Astrocyte (in vitro differentiated cells and primary cell): ENCODE measurements at regions not wholly inside any gene's neighbourhood (a gene's known extent, or its start where the extent isn't known, plus 50 kb on each side); places are given as distances from the start of the nearest gene placed in this dataset.

Experiments
- DNase-seq: peaks from one replicate; pipeline ENCODE4 v3.0.0-alpha.2; 2010; ENCODE audit warnings: low read depth
- FAIRE-seq: peaks from 2 replicates; lab custom pipeline; 2011; peaks lifted over from hg19 to GRCh38; lab: Jason Lieb, UNC
- H2AFZ ChIP-seq: 2 replicates; pipeline ENCODE4 v1.6.0; 2012; ENCODE audit warnings: low read depth, low read length, inconsistent platforms
- H3K27ac ChIP-seq: 2 replicates; pipeline ENCODE4 v1.5.1; 2011; ENCODE audit warnings: low read depth, low read length, inconsistent platforms
- H3K27me3 ChIP-seq: 2 replicates; pipeline ENCODE4 v1.6.0; 2011; ENCODE audit warnings: low read length, inconsistent platforms; ENCODE audit not compliant: insufficient read depth
- H3K36me3 ChIP-seq: 2 replicates; pipeline ENCODE4 v1.5.1; 2011; ENCODE audit warnings: low read length, inconsistent platforms; ENCODE audit not compliant: insufficient read depth
- H3K4me1 ChIP-seq: 2 replicates; pipeline ENCODE4 v1.5.1; 2011; ENCODE audit warnings: low read length, inconsistent platforms; ENCODE audit not compliant: insufficient read depth
- H3K4me2 ChIP-seq: 2 replicates; pipeline ENCODE4 v1.6.0; 2012; ENCODE audit warnings: low read length, inconsistent platforms
- H3K4me3 ChIP-seq: 2 replicates; pipeline ENCODE4 v1.5.1; 2011; ENCODE audit warnings: low read depth, mild to moderate bottlenecking, low read length, inconsistent platforms; ENCODE audit not compliant: insufficient read depth
- H3K79me2 ChIP-seq: 2 replicates; pipeline ENCODE4 v1.6.0; 2012; ENCODE audit warnings: mild to moderate bottlenecking, low read length, inconsistent platforms; ENCODE audit not compliant: insufficient read depth
- H3K9ac ChIP-seq: 2 replicates; pipeline ENCODE4 v1.6.0; 2012; ENCODE audit warnings: mild to moderate bottlenecking, low read length, inconsistent platforms
- H3K9me3 ChIP-seq: 2 replicates; pipeline ENCODE4 v1.5.1; 2012; ENCODE audit warnings: low read depth, mild to moderate bottlenecking, low read length, inconsistent platforms; ENCODE audit not compliant: insufficient read depth
- H4K20me1 ChIP-seq: 2 replicates; pipeline ENCODE4 v1.6.0; 2012; ENCODE audit warnings: low read length, inconsistent platforms; ENCODE audit not compliant: insufficient read depth
- H3K27ac Mint-ChIP-seq: one replicate; pipeline ENCODE4 v1.8.0; 2021; ENCODE audit warnings: mild to moderate bottlenecking, mixed read lengths; ENCODE audit not compliant: unreplicated experiment
- H3K27me3 Mint-ChIP-seq: one replicate; pipeline ENCODE4 v1.8.0; 2021; ENCODE audit warnings: low read depth, mixed read lengths; ENCODE audit not compliant: unreplicated experiment
- H3K36me3 Mint-ChIP-seq: one replicate; pipeline ENCODE4 v1.8.0; 2021; ENCODE audit warnings: low read depth, mixed read lengths; ENCODE audit not compliant: unreplicated experiment
- H3K4me1 Mint-ChIP-seq: one replicate; pipeline ENCODE4 v1.8.0; 2021; ENCODE audit warnings: low read depth, mixed read lengths; ENCODE audit not compliant: unreplicated experiment
- H3K4me3 Mint-ChIP-seq: one replicate; pipeline ENCODE4 v1.8.0; 2021; ENCODE audit warnings: mild to moderate bottlenecking, moderate library complexity, mixed read lengths; ENCODE audit not compliant: unreplicated experiment
- H3K9me3 Mint-ChIP-seq: one replicate; pipeline ENCODE4 v1.8.0; 2021; ENCODE audit warnings: mild to moderate bottlenecking, mixed read lengths; ENCODE audit not compliant: unreplicated experiment
- CTCF ChIP-seq: IDR thresholded peaks from 2 replicates; pipeline ENCODE4 v1.5.1; 2011; ENCODE audit warnings: low read depth, mild to moderate bottlenecking, inconsistent platforms, low read length, moderate library complexity; ENCODE audit not compliant: insufficient read depth
- EZH2 ChIP-seq: IDR thresholded peaks from 2 replicates; pipeline ENCODE4 v1.6.1; 2012; ENCODE audit warnings: mild to moderate bottlenecking, low read length, inconsistent platforms; ENCODE audit not compliant: insufficient read depth

- no peak overlapping the region for H3K27ac Mint-ChIP-seq
- Histone ChIP-seq H4K20me1 (no peaks in the 10 kb centered on the region), H3K27me3 (no peaks in the 10 kb centered on the region), H3K4me1 (no peaks in the 10 kb centered on the region), H2AFZ (no peak overlapping the region), H3K9me3 (no peaks in the 10 kb centered on the region), H3K4me3 (no peak overlapping the region), H3K4me2 (no peak overlapping the region), H3K9ac (no peak overlapping the region), H3K36me3 (no peaks in the 10 kb centered on the region), H3K27ac (no peak overlapping the region), H3K79me2 (no peaks in the 10 kb centered on the region)
- DNase-seq (no peak), FAIRE-seq (no peak)
- no peaks in the 10 kb centered on the region for H3K27me3 Mint-ChIP-seq
- no peak for TF ChIP-seq CTCF
- TF ChIP-seq EZH2: no peak
- no peaks in the 10 kb centered on the region for H3K9me3 Mint-ChIP-seq
- H3K36me3 Mint-ChIP-seq: no peaks in the 10 kb centered on the region
- no peaks in the 10 kb centered on the region for H3K4me1 Mint-ChIP-seq
- H3K4me3 Mint-ChIP-seq: no peak overlapping the region
Measured at GRCh38 chr10:109358325-109358724, 565.0 kb downstream of the XPNPEP1 start.

GRCh38 chr10:109348324-109348723 lies 575.0 kb downstream of the XPNPEP1 start:
- no peak for TF ChIP-seq CTCF
- TF ChIP-seq EZH2: no peak
- Mint-ChIP-seq H3K9me3 (peaks cover 6% of the 10 kb centered on the region), H3K4me3 (no peak overlapping the region), H3K4me1 (peaks cover 13% of the 10 kb centered on the region), H3K27me3 (no peaks in the 10 kb centered on the region), H3K27ac (no peak overlapping the region), H3K36me3 (peaks cover 3% of the 10 kb centered on the region)
- Histone ChIP-seq H3K27me3 (no peaks in the 10 kb centered on the region), H3K36me3 (no peaks in the 10 kb centered on the region), H2AFZ (no peak overlapping the region), H3K79me2 (no peaks in the 10 kb centered on the region), H3K4me2 (no peak overlapping the region), H4K20me1 (no peaks in the 10 kb centered on the region), H3K27ac (no peak overlapping the region), H3K9me3 (no peaks in the 10 kb centered on the region), H3K4me1 (no peaks in the 10 kb centered on the region), H3K9ac (no peak overlapping the region), H3K4me3 (no peak overlapping the region)
- DNase-seq (no peak), FAIRE-seq (no peak)

GRCh38 chr10:109343293-109343692 lies 580.0 kb downstream of the XPNPEP1 start:
- H3K27me3 Mint-ChIP-seq: no peaks in the 10 kb centered on the region
- FAIRE-seq (no peak), DNase-seq (peak; percentile 88)
- H3K36me3 Mint-ChIP-seq: no peaks in the 10 kb centered on the region
- peak overlapping the region; percentile 2 for H3K27ac Mint-ChIP-seq
- no peaks in the 10 kb centered on the region for H3K36me3 ChIP-seq
- no peaks in the 10 kb centered on the region for H3K27me3 ChIP-seq
- H2AFZ ChIP-seq: no peak overlapping the region
- no peak overlapping the region for H3K4me3 Mint-ChIP-seq
- peaks cover 18% of the 10 kb centered on the region for H3K4me1 Mint-ChIP-seq
- H3K79me2 ChIP-seq: no peaks in the 10 kb centered on the region
- no peaks in the 10 kb centered on the region for H3K9me3 ChIP-seq
- no peak overlapping the region for H3K4me2 ChIP-seq
- no peaks in the 10 kb centered on the region for H4K20me1 ChIP-seq
- peak overlapping the region; percentile 3 for H3K27ac ChIP-seq
- H3K4me3 ChIP-seq: no peak overlapping the region
- H3K4me1 ChIP-seq: no peaks in the 10 kb centered on the region
- peaks cover 4% of the 10 kb centered on the region for H3K9me3 Mint-ChIP-seq
- no peak overlapping the region for H3K9ac ChIP-seq
- TF ChIP-seq EZH2 (no peak), CTCF (no peak)
